Loucy (cell line): ENCODE measurements at regions not wholly inside any gene's neighbourhood (a gene's known extent, or its start where the extent isn't known, plus 50 kb on each side); places are given as distances from the start of the nearest gene placed in this dataset.
A peak's percentile ranks its signal among the peaks of the same experiment; 100 is the strongest.

Source experiments
- H2AFZ ChIP-seq: fragments of 200-600 bp; sonication (generic); 2 replicates; pipeline ENCODE4 v1.6.0; 2016; ENCODE audit warnings: antibody characterized with exemption, mild to moderate bottlenecking, low read length, moderate library complexity
- H3F3A ChIP-seq: fragments of 200-600 bp; 2 replicates; pipeline ENCODE4 v1.6.0; 2016; ENCODE audit warnings: antibody characterized with exemption, low read depth, mild to moderate bottlenecking
- H3K27me3 ChIP-seq: fragments of 200-600 bp; sonication (generic); 2 replicates; pipeline ENCODE4 v1.6.1; 2014; ENCODE audit warnings: low read length, mild to moderate bottlenecking; ENCODE audit not compliant: insufficient read depth, poor library complexity, severe bottlenecking
- H3K36me3 ChIP-seq: fragments of 200-600 bp; sonication (generic); 2 replicates; pipeline ENCODE4 v1.6.1; 2016; ENCODE audit warnings: low read length; ENCODE audit not compliant: insufficient read depth
- H3K4me1 ChIP-seq: fragments of 200-600 bp; sonication (generic); 2 replicates; pipeline ENCODE4 v1.5.1; 2014; ENCODE audit warnings: low read length, mild to moderate bottlenecking; ENCODE audit not compliant: insufficient read depth, poor library complexity, severe bottlenecking
- H3K4me2 ChIP-seq: fragments of 200-600 bp; sonication (generic); 2 replicates; pipeline ENCODE4 v1.6.0; 2014; ENCODE audit warnings: antibody characterized with exemption, low read length, low read depth, mild to moderate bottlenecking; ENCODE audit not compliant: poor library complexity, severe bottlenecking
- H3K4me3 ChIP-seq: fragments of 200-600 bp; sonication (generic); 2 replicates; pipeline ENCODE4 v1.5.1; 2014; ENCODE audit warnings: low read length, mild to moderate bottlenecking, mixed read lengths; ENCODE audit not compliant: poor library complexity, severe bottlenecking
- H3K79me2 ChIP-seq: fragments of 200-600 bp; sonication (generic); 2 replicates; pipeline ENCODE4 v1.6.1; 2014; ENCODE audit warnings: low read length; ENCODE audit not compliant: insufficient read depth
- H3K9ac ChIP-seq: fragments of 200-600 bp; sonication (generic); 2 replicates; pipeline ENCODE4 v1.6.0; 2014; ENCODE audit warnings: mild to moderate bottlenecking, low read depth, low read length, moderate library complexity; ENCODE audit not compliant: poor library complexity, severe bottlenecking
- H3K9me2 ChIP-seq: fragments of 200-600 bp; sonication (generic); replicated peaks from 2 replicates; pipeline ENCODE4 v1.6.1; 2016; ENCODE audit warnings: low read depth, low read length, mixed read lengths
- H3K9me3 ChIP-seq: fragments of 200-600 bp; sonication (generic); 2 replicates; pipeline ENCODE4 v1.6.1; 2014; ENCODE audit warnings: mild to moderate bottlenecking, antibody characterized with exemption, low read length, low read depth; ENCODE audit not compliant: insufficient read depth
- H4K20me1 ChIP-seq: fragments of 200-600 bp; sonication (generic); 2 replicates; pipeline ENCODE4 v1.6.0; 2014; ENCODE audit warnings: antibody characterized with exemption, low read length, mild to moderate bottlenecking; ENCODE audit not compliant: insufficient read depth, poor library complexity, severe bottlenecking
- EZH2phosphoT487 ChIP-seq: fragments of 200-600 bp; IDR thresholded peaks from 2 replicates; pipeline ENCODE4 v1.6.1; 2018; ENCODE audit warnings: antibody characterized with exemption, mild to moderate bottlenecking, moderate library complexity, borderline replicate concordance
- TF ChIP-seq, protein P1 (sequence below): fragments of 200-600 bp; sonication (generic); conservative IDR thresholded peaks from 2 replicates; pipeline ENCODE4 v1.5.1; 2014; ENCODE audit warnings: mild to moderate bottlenecking, antibody characterized with exemption, low read length

DNA sequence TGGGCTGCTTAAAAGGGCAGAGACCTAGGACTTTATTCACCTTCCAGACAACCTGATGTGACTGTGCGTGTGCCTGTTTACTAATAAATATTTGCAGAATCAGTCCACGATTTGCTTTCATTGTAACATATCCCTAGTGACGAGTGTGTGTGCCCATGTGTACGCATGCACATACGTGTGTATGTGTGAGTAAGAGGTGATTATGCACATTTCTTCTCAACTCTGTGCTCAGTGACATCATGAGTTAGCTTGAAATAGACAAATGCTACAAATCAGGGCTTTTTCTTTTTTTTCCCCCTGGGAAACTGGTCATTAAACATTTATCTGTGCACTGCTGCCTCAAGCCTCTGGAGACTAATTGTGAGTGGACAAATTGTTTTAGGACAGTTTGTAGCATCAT, 242.6 kb upstream of the SOX4 start:
- no peaks in the 10 kb centered on the region for H3K36me3 ChIP-seq
- no peak overlapping the region for H3K4me3 ChIP-seq
- no peaks in the 10 kb centered on the region for H3F3A ChIP-seq
- H3K9ac ChIP-seq, result no peak overlapping the region
- no peaks in the 10 kb centered on the region for H3K79me2 ChIP-seq
- no peak overlapping the region for H2AFZ ChIP-seq
- TF ChIP-seq EZH2phosphoT487, result no peak
- TF ChIP-seq, protein P1, sequence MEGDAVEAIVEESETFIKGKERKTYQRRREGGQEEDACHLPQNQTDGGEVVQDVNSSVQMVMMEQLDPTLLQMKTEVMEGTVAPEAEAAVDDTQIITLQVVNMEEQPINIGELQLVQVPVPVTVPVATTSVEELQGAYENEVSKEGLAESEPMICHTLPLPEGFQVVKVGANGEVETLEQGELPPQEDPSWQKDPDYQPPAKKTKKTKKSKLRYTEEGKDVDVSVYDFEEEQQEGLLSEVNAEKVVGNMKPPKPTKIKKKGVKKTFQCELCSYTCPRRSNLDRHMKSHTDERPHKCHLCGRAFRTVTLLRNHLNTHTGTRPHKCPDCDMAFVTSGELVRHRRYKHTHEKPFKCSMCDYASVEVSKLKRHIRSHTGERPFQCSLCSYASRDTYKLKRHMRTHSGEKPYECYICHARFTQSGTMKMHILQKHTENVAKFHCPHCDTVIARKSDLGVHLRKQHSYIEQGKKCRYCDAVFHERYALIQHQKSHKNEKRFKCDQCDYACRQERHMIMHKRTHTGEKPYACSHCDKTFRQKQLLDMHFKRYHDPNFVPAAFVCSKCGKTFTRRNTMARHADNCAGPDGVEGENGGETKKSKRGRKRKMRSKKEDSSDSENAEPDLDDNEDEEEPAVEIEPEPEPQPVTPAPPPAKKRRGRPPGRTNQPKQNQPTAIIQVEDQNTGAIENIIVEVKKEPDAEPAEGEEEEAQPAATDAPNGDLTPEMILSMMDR, result no peak
- H3K4me1 ChIP-seq, result peaks cover 13% of the 10 kb centered on the region
- H3K9me2 ChIP-seq, result no peaks in the 10 kb centered on the region
- no peaks in the 10 kb centered on the region for H3K27me3 ChIP-seq
- no peak overlapping the region for H3K4me2 ChIP-seq
- H3K9me3 ChIP-seq, result no peaks in the 10 kb centered on the region
- no peaks in the 10 kb centered on the region for H4K20me1 ChIP-seq

- no peaks in the 10 kb centered on the region for H4K20me1 ChIP-seq
- peak overlapping the region; percentile 76 for H2AFZ ChIP-seq
- no peaks in the 10 kb centered on the region for H3K36me3 ChIP-seq
- no peak overlapping the region for H3K4me2 ChIP-seq
- no peaks in the 10 kb centered on the region for H3K79me2 ChIP-seq
- H3K9me3 ChIP-seq, result no peaks in the 10 kb centered on the region
- H3F3A ChIP-seq, result no peaks in the 10 kb centered on the region
- H3K9me2 ChIP-seq, result no peaks in the 10 kb centered on the region
- TF ChIP-seq, protein P1, result no peak
- TF ChIP-seq EZH2phosphoT487, result no peak
- H3K27me3 ChIP-seq, result no peaks in the 10 kb centered on the region
- H3K9ac ChIP-seq, result no peak overlapping the region
- peaks cover 8% of the 10 kb centered on the region for H3K4me1 ChIP-seq
- H3K4me3 ChIP-seq, result no peak overlapping the region
Observed at GRCh38 chr6:21352131-21352530, 241.4 kb upstream of the SOX4 start.

DNA sequence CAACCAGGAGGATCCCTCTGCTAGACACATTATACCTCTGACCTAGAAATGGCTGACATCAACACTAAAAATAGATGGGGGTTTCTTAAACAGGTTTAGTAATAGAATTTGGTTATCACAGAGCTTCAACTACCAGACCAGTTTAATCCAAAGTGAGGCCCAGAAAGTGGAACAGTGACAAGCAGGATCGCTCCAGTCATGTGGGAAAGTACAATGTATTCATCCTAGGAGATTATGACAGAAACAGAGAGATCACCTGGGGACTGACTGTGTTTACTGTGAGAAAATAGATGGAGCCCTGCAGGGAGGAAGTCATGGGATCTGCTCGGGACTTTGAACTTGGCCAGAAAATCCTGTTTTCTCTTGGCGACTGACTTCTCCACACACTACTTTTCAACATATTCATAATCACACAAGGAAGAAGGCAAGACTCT, 238.7 kb upstream of the SOX4 start:
- Histone ChIP-seq H3K4me2 (no peak overlapping the region), H3K27me3 (no peaks in the 10 kb centered on the region), H3K36me3 (no peaks in the 10 kb centered on the region), H2AFZ (no peak overlapping the region), H3K4me1 (peaks cover 8% of the 10 kb centered on the region), H3K79me2 (no peaks in the 10 kb centered on the region), H3K9ac (no peak overlapping the region), H3K4me3 (no peak overlapping the region), H3K9me2 (no peaks in the 10 kb centered on the region), H3K9me3 (no peaks in the 10 kb centered on the region), H3F3A (no peaks in the 10 kb centered on the region), H4K20me1 (no peaks in the 10 kb centered on the region)
- TF ChIP-seq, protein P1, result no peak
- no peak for TF ChIP-seq EZH2phosphoT487
